Adrenal gland (tissue), 9 donors: ENCODE measurements at regions not wholly inside any gene's neighbourhood (a gene's known extent, or its start where the extent isn't known, plus 50 kb on each side); places are given as distances from the start of the nearest gene placed in this dataset.

Experiments used
- DNase-seq, 7 donors: peaks; one replicate each; pipeline ENCODE4 v3.0.0-alpha.2; 2019 to 2020
- H3K27ac ChIP-seq, 5 donors: fragments of 200-600 bp; sonication (generic) in 4 of 5; 1 replicate in 3 of 5; 2 replicates in 2 of 5; pipeline versions ENCODE4 v1.5.1 to v1.8.0; 2016 to 2020; ENCODE audit warnings: mild to moderate bottlenecking in 1 of 5
- H3K27me3 ChIP-seq: fragments of 200-600 bp; 2 replicates; pipeline ENCODE4 v1.8.0; 2021
- H3K36me3 ChIP-seq, 2 donors: fragments of 200-600 bp; replicated peaks in 1 of 2; 1 replicate in 1 of 2; 2 replicates in 1 of 2; pipeline versions ENCODE4 v1.5.1 to v1.8.0; 2018 to 2022
- H3K4me1 ChIP-seq, 2 donors: fragments of 200-600 bp; replicated peaks in 1 of 2; 1 replicate in 1 of 2; 2 replicates in 1 of 2; pipeline versions ENCODE4 v1.5.1 to v1.8.0; 2018 to 2021
- H3K4me3 ChIP-seq, 4 donors: fragments of 200-600 bp; sonication (generic) in 3 of 4; one replicate each; pipeline ENCODE4 v1.5.1; 2016 to 2018
- H3K9me3 ChIP-seq, 3 donors: fragments of 200-600 bp; sonication (generic) in 1 of 3; replicated peaks in 1 of 3; 1 replicate in 2 of 3; 2 replicates in 1 of 3; pipeline versions ENCODE4 v1.5.1 to v1.8.0; 2016 to 2021
- CTCF ChIP-seq, 6 experiments: fragments of 450-650 bp in 4 of 6; fragments of 200-600 bp in 2 of 6; sonication (generic) in 1 of 6; IDR thresholded peaks; 1 replicate in 5 of 6; 2 replicates in 1 of 6; pipeline versions ENCODE4 v1.5.1 to v1.8.0; 2016 to 2021; ENCODE audit warnings: antibody characterized with exemption in 6 of 6, mild to moderate bottlenecking in 2 of 6, moderate library complexity in 1 of 6
- POLR2A ChIP-seq, 2 donors: fragments of 450-650 bp; IDR thresholded peaks; one replicate each; pipeline ENCODE4 v1.6.1; 2017; ENCODE audit warnings: antibody characterized with exemption in 2 of 2, mild to moderate bottlenecking in 2 of 2, moderate library complexity in 1 of 2
- WGBS, 4 donors: extraction: QIAGEN DNeasy Blood & Tissue Kit in 2 of 4; methylation state at CpG; one replicate each; pipeline versions ENCODE4 v1.1.5 to v1.1.7; 2013 to 2017; 5-methylcytosine and 5-hydroxymethylcytosine counted together
- intact Hi-C, 2 donors: fragments of 100-400 bp; cut with DNase I; formaldehyde crosslinking; loops; one replicate each; pipeline versions ENCODE4 v1.14.1 to v1.15.0; 2022 to 2023
- donor health status: healthy with polysubstance abuse.
- donor health status: Bipolar disorder and iron deficiency.
- donor health status: DM: yes; HTN: yes; CAD: no.
- donor health status: DM: no; HTN: no; CAD: no.
- donor health status: DM: no; HTN: no; CAD: no.

DNA sequence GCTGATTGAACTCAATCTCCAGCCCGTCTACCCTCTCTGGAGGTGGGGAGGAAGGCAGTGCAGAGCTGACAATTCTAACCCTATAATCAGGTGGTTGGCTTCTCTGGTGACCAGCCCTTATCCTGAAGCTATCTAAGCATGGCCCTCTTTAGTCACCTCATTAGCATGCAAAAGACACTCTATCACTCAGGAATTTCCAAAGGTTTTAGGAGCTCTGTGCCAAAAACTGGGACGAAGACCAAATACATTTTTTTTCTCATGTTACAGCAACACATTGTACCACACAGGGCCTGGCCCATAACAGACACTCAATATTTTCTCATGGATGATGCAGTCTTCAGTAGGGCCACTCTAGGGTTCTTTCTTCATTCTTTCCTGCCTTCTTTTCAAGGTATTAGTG is 118.8 kb upstream of the VLDLR start:
- no peaks in the 10 kb centered on the region for H3K4me1 ChIP-seq
- no peak overlapping the region for H3K4me3 ChIP-seq
- TF ChIP-seq CTCF (IDR thresholded peaks at IDR 0.05) (no peak), POLR2A (IDR thresholded peaks at IDR 0.05) (no peak)
- DNase-seq, result no peak
- no peak overlapping the region for H3K27ac ChIP-seq
- no peaks in the 10 kb centered on the region for H3K36me3 ChIP-seq
- no peaks in the 10 kb centered on the region for H3K9me3 ChIP-seq
- WGBS, 4 donors, result 75 to 84% (median 82%) methylated on average over 2 of the region's 2 CpGs
- H3K27me3 ChIP-seq, result no peaks in the 10 kb centered on the region
- intact Hi-C loops, result no loop called here

DNA sequence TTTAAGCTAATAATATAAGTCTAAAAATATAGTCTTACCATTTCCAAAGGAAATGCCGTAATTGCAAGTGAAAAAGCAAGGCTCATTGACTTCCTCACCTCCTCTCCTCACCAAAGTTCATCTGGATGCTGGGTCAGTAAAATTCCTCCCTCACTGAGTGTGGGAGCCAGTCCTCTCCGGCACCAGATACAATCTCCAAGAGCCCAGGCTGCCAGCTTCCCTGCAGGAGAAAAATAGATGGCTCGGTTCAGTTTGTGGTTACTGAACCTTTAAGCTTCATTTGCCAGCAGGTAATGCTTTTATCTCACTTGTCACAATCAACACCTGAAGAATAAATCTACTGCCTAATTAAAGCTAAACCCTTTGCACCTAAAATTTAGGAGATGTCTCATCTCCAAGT is 115.3 kb upstream of the VLDLR start:
- WGBS, 4 donors, result 67 to 82% (median 74%) methylated on average over 3 of the region's 3 CpGs
- no peaks in the 10 kb centered on the region for H3K36me3 ChIP-seq
- DNase-seq, result no peak

DNA sequence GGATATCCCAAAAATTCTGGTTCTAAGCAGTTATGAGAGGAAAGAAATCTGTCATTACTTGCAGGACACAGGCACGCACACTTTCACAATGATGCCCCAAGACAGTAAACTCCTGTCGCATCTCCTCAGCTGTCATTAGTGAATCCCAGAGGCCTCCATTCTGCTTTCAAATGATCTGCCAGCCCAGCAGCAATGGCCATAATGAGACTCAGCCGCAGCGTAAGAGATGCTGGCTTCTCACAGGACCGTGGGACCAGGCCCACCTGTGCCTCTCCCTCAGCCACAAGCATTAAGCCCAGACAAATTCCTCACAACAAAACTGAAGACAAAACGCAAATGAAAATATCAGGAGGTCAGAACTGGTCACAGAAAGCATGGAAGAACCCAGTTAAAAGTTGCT is 98.0 kb upstream of the VLDLR start:
- H3K36me3 ChIP-seq, result no peaks in the 10 kb centered on the region
- H3K9me3 ChIP-seq, result no peaks in the 10 kb centered on the region
- WGBS, 4 donors, result 92 to 97% (median 94%) methylated on average over 6 of the region's 6 CpGs
- no peaks in the 10 kb centered on the region for H3K27me3 ChIP-seq
- no peak overlapping the region for H3K27ac ChIP-seq
- intact Hi-C loops, result no loop called here
- H3K4me1 ChIP-seq, result no peaks in the 10 kb centered on the region
- TF ChIP-seq CTCF (IDR thresholded peaks at IDR 0.05), result no peak
- TF ChIP-seq POLR2A (IDR thresholded peaks at IDR 0.05), result no peak
- H3K4me3 ChIP-seq, result no peak overlapping the region
- DNase-seq, result no peak

More for the DNA sequence above, 115.3 kb upstream of the VLDLR start:
- Histone ChIP-seq H3K9me3 (no peaks in the 10 kb centered on the region), H3K27me3 (no peaks in the 10 kb centered on the region), H3K4me3 (no peak overlapping the region), H3K27ac (no peak overlapping the region), H3K4me1 (no peaks in the 10 kb centered on the region)
- TF ChIP-seq POLR2A (IDR thresholded peaks at IDR 0.05) (no peak), CTCF (IDR thresholded peaks at IDR 0.05) (no peak)
- intact Hi-C loops, result no loop called here

DNA sequence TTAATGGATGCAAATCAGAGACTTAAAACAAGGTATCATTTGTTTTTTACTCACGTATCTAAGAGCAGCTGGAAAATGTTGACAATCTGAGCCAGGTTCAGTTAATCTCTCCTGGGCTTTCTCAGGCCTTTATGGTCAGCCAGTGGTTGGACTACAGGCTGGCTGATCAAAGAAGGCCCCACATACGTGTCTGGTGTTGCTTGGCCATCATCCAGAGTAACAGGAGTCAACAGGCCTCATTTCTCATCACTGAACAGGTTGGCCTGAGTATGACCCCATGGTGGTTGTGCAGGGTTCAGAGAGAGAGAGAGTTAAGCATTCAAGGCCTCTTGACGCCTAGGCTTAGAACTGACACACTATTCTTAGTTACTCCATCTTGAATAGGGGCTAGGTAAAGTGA is 97.0 kb upstream of the VLDLR start:
- TF ChIP-seq CTCF (IDR thresholded peaks at IDR 0.05) (no peak), POLR2A (IDR thresholded peaks at IDR 0.05) (no peak)
- Histone ChIP-seq H3K27me3 (no peaks in the 10 kb centered on the region), H3K27ac (no peak overlapping the region), H3K4me3 (no peak overlapping the region), H3K4me1 (no peaks in the 10 kb centered on the region), H3K36me3 (no peaks in the 10 kb centered on the region), H3K9me3 (no peaks in the 10 kb centered on the region)
- intact Hi-C loops, result no loop called here
- no peak for DNase-seq
- 73 to 83% (median 78%) methylated on average over 3 of the region's 3 CpGs for WGBS, 4 donors
